Activated CD8-positive, alpha-beta memory T cell treated with anti-CD3 and anti-CD28 coated beads for 24 hours (primary cell): ENCODE measurements at regions not wholly inside any gene's neighbourhood (a gene's known extent, or its start where the extent isn't known, plus 50 kb on each side); places are given as distances from the start of the nearest gene placed in this dataset.
"Not testable (repeated sequence)": the region's sequence is repeated elsewhere in the genome, so short reads cannot be mapped to it uniquely, and the experiment has no call there.

Experiments used
- DNase-seq: peaks from one replicate; pipeline ENCODE4 v3.0.0-alpha.2; 2020

- DNase-seq = no peak
These were observed 813.2 kb downstream of the PLA2G4A start for GRCh38 chr1:187641907-187642306.

DNA sequence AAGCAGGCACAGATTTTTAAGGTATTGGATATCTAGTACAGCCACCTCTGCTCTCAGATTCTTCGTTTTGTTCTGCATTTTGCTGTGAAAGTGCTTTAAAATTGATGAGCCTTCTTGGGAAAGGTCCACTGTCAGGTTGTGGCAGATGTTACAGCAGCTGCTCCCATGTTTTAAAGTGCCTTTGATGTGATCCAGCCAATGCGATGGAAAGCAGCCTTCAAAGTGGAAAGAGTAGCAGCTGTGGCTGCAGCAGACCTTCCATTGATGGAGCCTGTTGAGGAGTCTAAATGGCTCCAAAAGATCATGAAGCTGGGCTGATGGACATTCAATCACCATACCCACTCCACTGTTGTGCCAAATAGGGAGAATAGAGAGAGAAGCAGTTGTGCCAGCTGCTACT, 816.9 kb downstream of the PLA2G4A start:
- DNase-seq = no peak

DNA sequence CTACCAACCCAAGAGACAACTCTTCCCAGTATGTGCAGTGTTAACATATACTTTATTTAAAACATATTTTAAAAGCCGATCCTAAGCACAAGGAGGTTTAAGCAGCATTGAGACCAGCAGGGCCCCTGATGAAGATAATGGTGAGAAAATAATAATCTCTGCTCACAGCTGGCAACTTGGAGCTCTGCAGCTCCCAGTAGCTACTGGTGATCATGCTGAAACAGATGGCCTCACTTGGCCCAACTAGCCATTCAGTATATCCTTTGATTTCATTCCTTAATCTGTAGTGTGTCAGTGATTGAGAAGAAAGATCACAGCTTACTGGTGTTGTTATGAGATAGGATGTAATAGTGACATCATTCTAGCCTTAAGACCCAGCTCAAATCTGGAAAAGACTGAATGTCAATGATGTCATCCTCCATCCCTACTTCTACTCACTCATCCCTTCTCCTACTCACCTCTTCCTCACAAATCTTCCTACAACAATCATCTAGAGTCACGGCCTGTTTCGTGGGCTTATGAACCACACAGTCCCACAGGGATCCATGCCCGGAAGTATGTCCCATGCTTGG, 817.9 kb downstream of the PLA2G4A start:
- no peak for DNase-seq

- DNase-seq = no peak
These were observed 819.3 kb downstream of the PLA2G4A start for GRCh38 chr1:187648091-187648490.

DNA sequence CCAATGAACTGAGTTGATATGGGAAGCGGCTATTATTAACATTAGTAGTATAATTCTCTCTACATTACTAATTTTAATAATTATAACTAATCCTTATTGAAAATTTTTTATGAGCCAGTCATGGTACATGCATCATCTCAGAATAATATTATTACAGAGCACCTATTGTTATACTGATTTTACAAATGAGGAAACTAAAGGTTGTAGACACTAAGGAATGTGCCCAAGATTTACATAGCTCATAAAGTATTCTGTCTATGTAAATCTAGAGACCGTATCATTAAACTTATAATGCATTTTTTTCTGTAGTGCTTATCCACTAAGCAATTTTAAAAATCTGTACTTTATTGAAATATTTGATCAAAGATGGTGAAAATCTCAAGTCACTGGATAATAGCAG, 825.9 kb downstream of the PLA2G4A start:
- DNase-seq = no peak

DNA sequence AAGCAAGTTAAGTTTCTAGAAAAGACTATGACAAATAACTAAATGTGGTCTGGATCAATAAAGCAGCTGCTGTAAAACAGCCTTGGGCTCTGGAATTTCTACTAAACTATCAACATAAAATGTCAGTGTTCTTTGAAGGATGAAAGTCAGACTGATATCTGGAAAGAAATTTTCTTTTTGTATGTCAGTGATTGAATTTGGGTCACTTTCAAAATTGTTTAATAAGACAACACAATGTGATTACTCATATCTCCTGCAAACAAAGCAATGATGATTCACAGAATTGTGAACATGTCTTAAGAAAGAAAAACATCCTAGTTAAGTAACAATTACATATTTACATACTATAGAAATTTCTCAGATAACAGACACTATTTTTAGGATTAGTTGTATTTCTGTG, 826.4 kb downstream of the PLA2G4A start:
- DNase-seq = no peak

GRCh38 chr1:187665483-187665882, 836.7 kb downstream of the PLA2G4A start:
- no peak for DNase-seq

GRCh38 chr1:187680823-187681222, 852.1 kb downstream of the PLA2G4A start:
- no peak for DNase-seq

GRCh38 chr1:187682112-187682511, 853.4 kb downstream of the PLA2G4A start:
- DNase-seq = no peak

DNA sequence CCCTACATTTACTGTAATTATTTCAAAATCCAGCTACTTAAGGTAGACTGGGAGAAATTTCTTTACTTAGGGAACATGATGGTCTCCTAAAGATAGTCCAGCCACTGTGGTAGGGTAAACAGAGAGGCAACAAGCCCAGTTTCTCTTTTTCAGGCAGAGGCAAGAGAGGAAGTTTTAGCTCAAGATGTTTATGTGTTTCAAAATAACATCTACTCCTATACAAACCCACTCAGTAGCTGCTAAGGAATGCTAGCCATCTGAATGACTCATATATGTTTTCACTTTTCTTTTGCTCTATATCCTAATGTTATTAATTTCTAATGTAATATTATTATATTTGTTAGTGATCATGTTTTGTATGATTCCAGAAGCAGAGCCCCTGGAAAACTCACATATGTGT, 856.6 kb downstream of the PLA2G4A start:
- no peak for DNase-seq

DNA sequence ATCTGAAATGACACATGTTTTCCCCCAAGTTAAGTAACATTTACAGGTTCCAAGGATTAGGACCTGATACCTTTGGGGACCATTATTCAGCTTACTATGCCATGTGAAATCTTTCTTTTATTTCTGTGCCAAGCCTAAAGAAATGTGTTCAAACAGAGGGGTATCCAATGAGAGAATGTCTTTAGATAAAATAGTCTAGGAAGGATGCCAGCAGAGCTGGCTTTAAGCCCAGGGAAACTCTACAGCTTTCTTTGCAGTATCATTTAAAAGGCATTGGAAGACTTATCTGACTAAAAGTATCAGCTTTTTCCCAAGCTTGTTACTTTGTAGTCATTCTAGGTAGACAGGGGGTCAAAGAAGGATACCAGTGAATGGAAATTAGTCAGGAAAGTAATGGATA, 860.4 kb downstream of the PLA2G4A start:
- DNase-seq = no peak

DNA sequence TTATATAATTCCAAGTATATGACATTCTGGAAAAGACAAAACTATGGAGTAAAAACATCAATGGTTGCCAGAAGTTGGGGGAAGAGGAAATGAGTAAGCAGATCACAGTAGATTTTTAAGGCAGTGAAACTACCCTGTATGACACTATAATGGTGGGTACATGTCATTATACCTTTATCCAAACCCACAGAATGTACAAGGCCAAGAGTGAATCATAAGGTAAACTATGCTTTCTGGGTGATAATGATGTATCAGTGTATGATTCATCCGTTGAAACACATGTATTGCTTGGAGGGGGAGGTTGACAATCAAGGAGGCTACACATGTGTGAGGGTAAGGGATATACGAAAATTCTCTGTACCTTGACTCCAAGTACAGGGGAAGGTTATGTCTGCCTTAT, 862.7 kb downstream of the PLA2G4A start:
- no peak for DNase-seq

DNA sequence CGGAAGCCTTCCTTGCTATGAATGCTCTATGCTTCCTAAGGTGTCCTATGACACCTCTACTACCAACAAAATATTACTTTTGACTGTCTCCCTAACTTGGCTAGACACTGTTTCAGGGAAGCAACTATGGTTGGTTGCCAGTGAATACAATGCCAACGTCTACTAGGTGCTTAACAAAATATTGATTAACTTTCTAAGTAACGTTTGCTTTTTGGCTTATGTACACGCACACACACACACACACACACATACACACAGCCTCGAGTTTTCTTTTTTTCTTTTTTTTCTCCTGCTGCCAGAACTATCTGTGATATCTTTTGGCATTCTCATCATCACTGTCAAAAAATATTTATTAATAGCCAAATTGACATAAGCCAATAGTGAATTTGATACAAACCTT, 864.0 kb downstream of the PLA2G4A start:
- no peak for DNase-seq

DNA sequence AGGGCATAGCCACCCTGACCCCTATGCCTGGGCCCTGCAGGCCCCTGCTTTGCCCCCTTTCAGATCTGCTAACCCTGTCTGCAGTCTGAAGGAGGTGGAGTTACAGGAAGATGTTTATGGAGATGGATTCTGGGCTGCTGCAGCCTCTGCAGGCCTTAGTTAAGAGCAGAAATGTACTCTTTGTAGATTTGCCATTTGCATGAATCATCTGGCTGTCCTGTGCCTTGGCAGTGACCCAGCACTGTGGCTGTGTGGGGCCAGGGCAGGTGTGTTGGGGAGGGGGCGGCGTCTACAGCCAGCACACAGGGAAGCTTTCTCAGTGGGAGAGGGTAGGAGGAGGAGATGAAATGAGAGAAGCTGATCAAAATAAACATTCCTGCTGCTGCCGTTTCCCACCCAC, 867.3 kb downstream of the PLA2G4A start:
- DNase-seq = no peak

- not testable (repeated sequence) for DNase-seq
These were observed 874.7 kb downstream of the PLA2G4A start for GRCh38 chr1:187703138-187704130.

GRCh38 chr1:187714470-187714869, 885.7 kb downstream of the PLA2G4A start:
- DNase-seq = no peak

DNA sequence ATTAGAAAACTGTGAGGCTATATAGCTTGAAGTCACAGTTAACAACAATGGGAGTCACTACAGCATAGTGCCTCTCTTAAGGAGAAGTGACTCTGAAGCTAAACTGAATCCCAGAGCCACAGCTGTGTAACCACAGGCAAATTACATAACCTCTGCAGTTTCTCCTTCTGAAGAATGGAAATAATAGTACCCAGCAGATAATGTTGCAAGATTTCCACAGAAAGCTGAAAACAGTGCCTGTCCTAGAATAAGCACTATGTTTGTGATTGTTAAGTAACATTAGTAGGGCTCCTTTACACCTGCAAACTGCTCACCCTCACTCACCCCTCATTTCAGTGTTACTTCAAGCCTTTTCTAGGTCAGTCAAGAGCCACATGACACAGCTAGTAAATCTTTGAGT, 886.7 kb downstream of the PLA2G4A start:
- no peak for DNase-seq

DNA sequence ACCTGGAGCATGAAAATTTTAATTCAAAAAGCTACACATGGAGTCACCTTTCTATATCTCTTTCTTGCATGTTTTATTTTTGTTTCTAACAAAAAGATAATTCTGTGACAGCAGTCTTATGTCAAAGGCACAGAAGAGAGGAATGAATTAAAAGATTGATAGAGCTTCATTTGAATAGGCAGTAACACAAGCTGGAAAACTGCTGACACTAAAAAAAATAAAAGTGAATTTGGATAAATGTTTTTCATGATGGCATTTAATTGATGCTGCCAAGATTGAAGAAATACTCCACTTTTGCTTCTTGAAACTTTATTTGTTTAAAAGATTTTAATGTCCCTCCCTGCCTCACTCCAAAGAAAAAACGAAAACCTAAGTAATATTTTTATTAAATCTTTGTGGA, 887.4 kb downstream of the PLA2G4A start:
- DNase-seq = no peak

GRCh38 chr1:187718527-187718926, 889.8 kb downstream of the PLA2G4A start:
- DNase-seq = no peak

DNA sequence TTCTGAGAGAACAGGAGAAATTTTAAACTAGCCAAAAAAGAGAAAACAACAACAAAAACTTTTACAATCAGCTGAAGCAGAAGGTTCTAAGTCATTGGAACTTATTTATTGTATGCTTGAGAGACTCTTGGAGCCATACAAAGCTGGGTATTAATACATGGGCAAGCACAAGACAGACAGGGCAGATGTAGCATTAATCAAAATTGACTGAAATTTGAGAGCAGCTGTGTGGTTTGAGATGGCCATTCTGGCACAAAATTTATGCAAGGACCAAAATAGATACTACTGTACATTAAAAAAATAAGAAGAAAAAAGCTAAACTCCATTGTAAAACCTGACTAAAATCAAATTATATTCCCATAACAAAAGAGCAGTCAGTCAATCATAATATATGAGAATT, 892.5 kb downstream of the PLA2G4A start:
- no peak for DNase-seq

- DNase-seq = no peak
These were observed 896.5 kb downstream of the PLA2G4A start for GRCh38 chr1:187725216-187725615.

DNA sequence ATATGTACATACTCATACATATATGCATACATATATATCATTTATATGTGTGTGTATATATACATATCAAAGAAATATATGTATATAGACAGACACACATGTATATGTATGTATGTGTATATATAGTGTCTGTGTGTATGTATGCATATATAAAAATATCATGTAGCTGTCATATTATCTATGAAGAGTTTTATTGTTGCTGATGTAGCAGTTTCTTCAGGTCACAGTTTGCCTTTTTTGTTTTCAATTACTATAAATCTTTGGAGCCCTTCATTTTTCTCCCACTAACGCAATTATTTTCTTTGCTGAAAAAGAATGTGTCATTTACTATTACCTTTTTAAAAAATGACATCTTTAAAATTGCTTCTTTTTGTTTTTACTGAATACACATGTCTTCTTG, 904.5 kb downstream of the PLA2G4A start:
- DNase-seq = no peak

GRCh38 chr1:187734427-187734826, 905.7 kb downstream of the PLA2G4A start:
- no peak for DNase-seq

- no peak for DNase-seq
These were observed 915.9 kb downstream of the PLA2G4A start for GRCh38 chr1:187744665-187745064.

DNA sequence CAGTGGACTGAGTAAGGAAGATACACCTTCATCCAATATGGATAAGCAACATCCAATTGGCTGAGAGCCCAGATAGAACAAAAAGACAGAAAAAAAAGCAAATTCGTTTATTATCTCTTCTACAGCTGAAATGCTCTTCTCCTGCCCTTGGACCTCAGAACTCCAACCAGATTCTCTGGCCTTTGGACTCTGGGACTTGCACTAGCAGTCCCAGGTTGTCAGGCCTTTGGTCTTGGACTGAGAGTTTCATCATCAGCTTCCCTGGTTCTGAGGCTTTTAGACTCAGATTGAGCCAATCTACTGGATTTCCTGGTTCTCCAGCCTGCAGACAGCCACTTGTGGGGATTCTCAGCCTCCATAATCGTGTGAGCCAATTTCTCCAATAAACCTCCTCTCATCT, 926.8 kb downstream of the PLA2G4A start:
- no peak for DNase-seq
